Mesodermal cell (in vitro differentiated cells): ENCODE measurements at regions not wholly inside any gene's neighbourhood (a gene's known extent, or its start where the extent isn't known, plus 50 kb on each side); places are given as distances from the start of the nearest gene placed in this dataset.

Source experiments
- H3K27ac ChIP-seq: 2 replicates; pipeline ENCODE4 v1.7.0; 2013; ENCODE audit warnings: mild to moderate bottlenecking, low read depth, low read length, moderate library complexity; ENCODE audit not compliant: severe bottlenecking
- H3K36me3 ChIP-seq: 2 replicates; pipeline ENCODE4 v1.7.1; 2013; ENCODE audit warnings: mild to moderate bottlenecking, low read length, moderate library complexity; ENCODE audit not compliant: control insufficient read depth, insufficient read depth
- H3K4me1 ChIP-seq: one replicate; pipeline ENCODE4 v1.7.1; 2013; ENCODE audit warnings: mild to moderate bottlenecking, low read length; ENCODE audit not compliant: insufficient read depth, control insufficient read depth, poor library complexity, severe bottlenecking
- H3K4me3 ChIP-seq: 2 replicates; pipeline ENCODE4 v1.7.0; 2013; ENCODE audit warnings: low read length, control low read depth, mild to moderate bottlenecking; ENCODE audit not compliant: insufficient read depth, poor library complexity, severe bottlenecking; ENCODE audit errors: extremely low read depth
- H3K9me3 ChIP-seq: 2 replicates; pipeline ENCODE4 v1.7.1; 2013; ENCODE audit warnings: mild to moderate bottlenecking, low read length, moderate library complexity; ENCODE audit not compliant: control insufficient read depth
- WGBS, 2 experiments: methylation state at CpG; one replicate each; pipeline ENCODE4 v1.1.5; 2013; ENCODE audit warnings: missing lambda C conversion rate in 2 of 2; ENCODE audit not compliant: insufficient coverage in 2 of 2; 5-methylcytosine and 5-hydroxymethylcytosine counted together

- no peaks in the 10 kb centered on the region for H3K9me3 ChIP-seq
- no peaks in the 10 kb centered on the region for H3K36me3 ChIP-seq
- 88 to 100% methylated on average over 5 to 6 of the region's 8 CpGs for WGBS, 2 experiments
- H3K4me1 ChIP-seq: no peaks in the 10 kb centered on the region
- H3K27ac ChIP-seq: no peak overlapping the region
- H3K4me3 ChIP-seq: no peak overlapping the region
These were observed 162.9 kb upstream of the B3GAT1 start for GRCh38 chr11:134574947-134575346.

- Histone ChIP-seq H3K4me3 (no peak overlapping the region), H3K27ac (no peak overlapping the region), H3K9me3 (no peaks in the 10 kb centered on the region), H3K4me1 (no peaks in the 10 kb centered on the region), H3K36me3 (no peaks in the 10 kb centered on the region)
- WGBS, 2 experiments: 89 to 94% methylated on average over 7 of the region's 7 CpGs
These were observed 162.4 kb upstream of the B3GAT1 start for GRCh38 chr11:134574425-134574824.

- WGBS, 2 experiments: 81 to 94% methylated on average over 2 to 8 of the region's 10 CpGs
These were observed 161.8 kb upstream of the B3GAT1 start for GRCh38 chr11:134573857-134574256.

GRCh38 chr11:134572741-134573675, 161.0 kb upstream of the B3GAT1 start:
- 80 to 84% methylated on average over 20 to 21 of the region's 22 CpGs for WGBS, 2 experiments
- no peak overlapping the region for H3K4me3 ChIP-seq

More at GRCh38 chr11:134573857-134574256, 161.8 kb upstream of the B3GAT1 start:
- Histone ChIP-seq H3K27ac (no peak overlapping the region), H3K4me3 (no peak overlapping the region), H3K36me3 (no peaks in the 10 kb centered on the region), H3K9me3 (no peaks in the 10 kb centered on the region), H3K4me1 (no peaks in the 10 kb centered on the region)

GRCh38 chr11:134571301-134571700, 159.3 kb upstream of the B3GAT1 start:
- Histone ChIP-seq H3K9me3 (no peaks in the 10 kb centered on the region), H3K4me3 (no peak overlapping the region), H3K27ac (no peak overlapping the region), H3K4me1 (no peaks in the 10 kb centered on the region), H3K36me3 (no peaks in the 10 kb centered on the region)
- 84 to 88% methylated on average over 2 to 3 of the region's 3 CpGs for WGBS, 2 experiments

More at GRCh38 chr11:134572741-134573675, 161.0 kb upstream of the B3GAT1 start:
- no peaks in the 10 kb centered on the region for H3K36me3 ChIP-seq
- H3K4me1 ChIP-seq: no peaks in the 10 kb centered on the region
- no peak overlapping the region for H3K27ac ChIP-seq
- no peaks in the 10 kb centered on the region for H3K9me3 ChIP-seq

- no peaks in the 10 kb centered on the region for H3K9me3 ChIP-seq
- no peaks in the 10 kb centered on the region for H3K36me3 ChIP-seq
- no peaks in the 10 kb centered on the region for H3K4me1 ChIP-seq
- WGBS, 2 experiments: 83 to 88% methylated on average over 5 of the region's 6 CpGs
- H3K4me3 ChIP-seq: no peak overlapping the region
- no peak overlapping the region for H3K27ac ChIP-seq
These were observed 157.2 kb upstream of the B3GAT1 start for GRCh38 chr11:134569195-134569594.

GRCh38 chr11:134566311-134566710, 154.3 kb upstream of the B3GAT1 start:
- WGBS, 2 experiments: 57 to 92% methylated on average over 1 to 2 of the region's 4 CpGs
- Histone ChIP-seq H3K27ac (no peak overlapping the region), H3K36me3 (no peaks in the 10 kb centered on the region), H3K4me3 (no peak overlapping the region), H3K4me1 (peaks cover 11% of the 10 kb centered on the region), H3K9me3 (no peaks in the 10 kb centered on the region)

GRCh38 chr11:134565343-134565891, 153.4 kb upstream of the B3GAT1 start:
- Histone ChIP-seq H3K4me1 (peaks cover 18% of the 10 kb centered on the region), H3K36me3 (no peaks in the 10 kb centered on the region), H3K4me3 (no peak overlapping the region), H3K9me3 (no peaks in the 10 kb centered on the region), H3K27ac (no peak overlapping the region)
- WGBS, 2 experiments: 80 to 83% methylated on average over 12 of the region's 12 CpGs

GRCh38 chr11:134564472-134565200, 152.6 kb upstream of the B3GAT1 start:
- no peaks in the 10 kb centered on the region for H3K36me3 ChIP-seq
- H3K4me1 ChIP-seq: peaks cover 26% of the 10 kb centered on the region
- H3K27ac ChIP-seq: no peak overlapping the region
- H3K4me3 ChIP-seq: no peak overlapping the region
- no peaks in the 10 kb centered on the region for H3K9me3 ChIP-seq
- 86 to 95% methylated on average over 5 to 6 of the region's 6 CpGs for WGBS, 2 experiments

- peaks cover 27% of the 10 kb centered on the region for H3K4me1 ChIP-seq
- no peaks in the 10 kb centered on the region for H3K36me3 ChIP-seq
- no peaks in the 10 kb centered on the region for H3K9me3 ChIP-seq
- 88 to 92% methylated on average over 4 to 6 of the region's 7 CpGs for WGBS, 2 experiments
- H3K27ac ChIP-seq: no peak overlapping the region
- no peak overlapping the region for H3K4me3 ChIP-seq
These were observed 151.0 kb upstream of the B3GAT1 start for GRCh38 chr11:134562941-134563471.
